ENCODE measurements at regions not wholly inside any gene's neighbourhood (a gene's known extent, or its start where the extent isn't known, plus 50 kb on each side); places are given as distances from the start of the nearest gene placed in this dataset.

GRCh38 chr3:139839014-139839413, 96.0 kb upstream of the CLSTN2 start:
- TF ChIP-seq TAF1 (IDR thresholded peaks at IDR 0.05; ENCODE audit: borderline replicate concordance, insufficient read depth, low read length) (no peak), POLR2AphosphoS5 (IDR thresholded peaks at IDR 0.05; ENCODE audit: low read depth, low read length) (no peak), SIN3A (IDR thresholded peaks at IDR 0.05; ENCODE audit: borderline replicate concordance, insufficient read depth, low read length) (no peak)

Measured in PFSK-1 (cell line).